Body of pancreas (tissue), 4 donors: ENCODE measurements at regions not wholly inside any gene's neighbourhood (a gene's known extent, or its start where the extent isn't known, plus 50 kb on each side); places are given as distances from the start of the nearest gene placed in this dataset.

Experiments used
- POLR2A ChIP-seq, 3 donors: fragments of 450-650 bp; IDR thresholded peaks; one replicate each; pipeline ENCODE4 v1.6.1; 2016; ENCODE audit warnings: antibody characterized with exemption in 3 of 3, mild to moderate bottlenecking in 2 of 3
- TF ChIP-seq, protein P1 (sequence below), 7 experiments: fragments of 450-650 bp in 4 of 7; fragments of 200-600 bp in 3 of 7; sonication (generic) in 3 of 7; IDR thresholded peaks; one replicate each; pipeline ENCODE4 v1.5.1; 2016 to 2019; ENCODE audit warnings: antibody characterized with exemption in 7 of 7

DNA sequence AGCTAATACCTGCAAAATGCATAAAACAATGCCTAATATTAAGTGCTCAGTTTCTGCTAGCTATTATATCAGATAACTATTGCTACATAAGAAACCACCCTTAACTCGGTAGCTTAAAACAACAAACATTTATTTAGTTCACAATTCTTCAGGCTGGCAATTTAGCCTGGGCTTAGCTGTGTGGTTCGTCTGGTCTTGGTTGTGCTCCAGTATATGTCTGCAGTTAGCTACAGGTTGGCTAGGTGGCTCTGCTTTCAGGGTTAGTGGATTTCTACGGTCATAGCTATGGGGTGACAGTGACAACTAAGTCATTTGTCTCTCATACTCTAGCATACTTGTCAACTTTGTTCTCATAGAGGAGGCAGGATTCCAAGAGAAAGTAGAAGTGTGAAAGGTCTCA lies 61.8 kb upstream of the NRP1 start:
- TF ChIP-seq POLR2A (IDR thresholded peaks at IDR 0.05): no peak
- TF ChIP-seq, protein P1, sequence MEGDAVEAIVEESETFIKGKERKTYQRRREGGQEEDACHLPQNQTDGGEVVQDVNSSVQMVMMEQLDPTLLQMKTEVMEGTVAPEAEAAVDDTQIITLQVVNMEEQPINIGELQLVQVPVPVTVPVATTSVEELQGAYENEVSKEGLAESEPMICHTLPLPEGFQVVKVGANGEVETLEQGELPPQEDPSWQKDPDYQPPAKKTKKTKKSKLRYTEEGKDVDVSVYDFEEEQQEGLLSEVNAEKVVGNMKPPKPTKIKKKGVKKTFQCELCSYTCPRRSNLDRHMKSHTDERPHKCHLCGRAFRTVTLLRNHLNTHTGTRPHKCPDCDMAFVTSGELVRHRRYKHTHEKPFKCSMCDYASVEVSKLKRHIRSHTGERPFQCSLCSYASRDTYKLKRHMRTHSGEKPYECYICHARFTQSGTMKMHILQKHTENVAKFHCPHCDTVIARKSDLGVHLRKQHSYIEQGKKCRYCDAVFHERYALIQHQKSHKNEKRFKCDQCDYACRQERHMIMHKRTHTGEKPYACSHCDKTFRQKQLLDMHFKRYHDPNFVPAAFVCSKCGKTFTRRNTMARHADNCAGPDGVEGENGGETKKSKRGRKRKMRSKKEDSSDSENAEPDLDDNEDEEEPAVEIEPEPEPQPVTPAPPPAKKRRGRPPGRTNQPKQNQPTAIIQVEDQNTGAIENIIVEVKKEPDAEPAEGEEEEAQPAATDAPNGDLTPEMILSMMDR (IDR thresholded peaks at IDR 0.05): no peak
